Endothelial cell (in vitro differentiated cells): ENCODE measurements at regions not wholly inside any gene's neighbourhood (a gene's known extent, or its start where the extent isn't known, plus 50 kb on each side); places are given as distances from the start of the nearest gene placed in this dataset.
"Not testable (repeated sequence)": the region's sequence is repeated elsewhere in the genome, so short reads cannot be mapped to it uniquely, and the experiment has no call there.

Experiments
- DNase-seq: peaks from one replicate; pipeline ENCODE4 v3.0.0; 2021; ENCODE audit warnings: low spot score
- H3K27ac Mint-ChIP-seq: one replicate; pipeline ENCODE4 v1.8.0; 2021; ENCODE audit warnings: mixed read lengths, inconsistent platforms; ENCODE audit not compliant: unreplicated experiment
- H3K27me3 Mint-ChIP-seq: one replicate; pipeline ENCODE4 v1.8.0; 2021; ENCODE audit warnings: mild to moderate bottlenecking, moderate library complexity, mixed read lengths, inconsistent platforms; ENCODE audit not compliant: unreplicated experiment
- H3K36me3 Mint-ChIP-seq: one replicate; pipeline ENCODE4 v1.8.0; 2021; ENCODE audit warnings: mild to moderate bottlenecking, low read depth, mixed read lengths, inconsistent platforms; ENCODE audit not compliant: unreplicated experiment
- H3K4me1 Mint-ChIP-seq: one replicate; pipeline ENCODE4 v1.8.0; 2021; ENCODE audit warnings: mild to moderate bottlenecking, mixed read lengths, inconsistent platforms; ENCODE audit not compliant: unreplicated experiment
- H3K4me3 Mint-ChIP-seq: one replicate; pipeline ENCODE4 v1.8.0; 2021; ENCODE audit warnings: mild to moderate bottlenecking, mixed read lengths, inconsistent platforms; ENCODE audit not compliant: unreplicated experiment
- H3K9me3 Mint-ChIP-seq: one replicate; pipeline ENCODE4 v1.8.0; 2021; ENCODE audit warnings: mixed read lengths, inconsistent platforms; ENCODE audit not compliant: unreplicated experiment
- TF ChIP-seq, protein P1 (sequence below): fragments of 200-600 bp; sonication (generic); IDR thresholded peaks from one replicate; pipeline ENCODE4 v1.5.0; 2021; ENCODE audit warnings: antibody characterized with exemption; ENCODE audit not compliant: unreplicated experiment

DNA sequence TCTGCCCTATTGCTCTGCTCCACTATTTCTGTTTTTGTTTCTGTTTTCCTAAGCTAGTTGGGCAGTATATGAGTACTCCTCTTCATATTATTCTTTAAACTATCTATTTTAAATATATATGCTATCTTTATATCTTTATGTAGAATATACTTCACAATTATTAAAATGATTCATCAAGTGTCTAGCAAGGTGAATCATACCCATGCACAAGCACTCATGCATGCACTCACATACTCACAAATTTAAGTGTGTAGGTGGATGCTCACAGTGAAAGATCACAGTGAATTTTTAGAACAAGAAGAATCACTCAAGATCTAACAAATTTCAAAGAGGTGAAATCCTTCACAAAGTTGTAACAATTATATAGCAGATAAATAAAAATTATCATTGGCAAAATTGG lies 435.6 kb upstream of the SLITRK5 start:
- DNase-seq = no peak
- Mint-ChIP-seq H3K27me3 (no peaks in the 10 kb centered on the region), H3K4me1 (no peaks in the 10 kb centered on the region), H3K27ac (no peak overlapping the region), H3K4me3 (no peak overlapping the region), H3K36me3 (no peaks in the 10 kb centered on the region), H3K9me3 (no peaks in the 10 kb centered on the region)
- TF ChIP-seq, protein P1, sequence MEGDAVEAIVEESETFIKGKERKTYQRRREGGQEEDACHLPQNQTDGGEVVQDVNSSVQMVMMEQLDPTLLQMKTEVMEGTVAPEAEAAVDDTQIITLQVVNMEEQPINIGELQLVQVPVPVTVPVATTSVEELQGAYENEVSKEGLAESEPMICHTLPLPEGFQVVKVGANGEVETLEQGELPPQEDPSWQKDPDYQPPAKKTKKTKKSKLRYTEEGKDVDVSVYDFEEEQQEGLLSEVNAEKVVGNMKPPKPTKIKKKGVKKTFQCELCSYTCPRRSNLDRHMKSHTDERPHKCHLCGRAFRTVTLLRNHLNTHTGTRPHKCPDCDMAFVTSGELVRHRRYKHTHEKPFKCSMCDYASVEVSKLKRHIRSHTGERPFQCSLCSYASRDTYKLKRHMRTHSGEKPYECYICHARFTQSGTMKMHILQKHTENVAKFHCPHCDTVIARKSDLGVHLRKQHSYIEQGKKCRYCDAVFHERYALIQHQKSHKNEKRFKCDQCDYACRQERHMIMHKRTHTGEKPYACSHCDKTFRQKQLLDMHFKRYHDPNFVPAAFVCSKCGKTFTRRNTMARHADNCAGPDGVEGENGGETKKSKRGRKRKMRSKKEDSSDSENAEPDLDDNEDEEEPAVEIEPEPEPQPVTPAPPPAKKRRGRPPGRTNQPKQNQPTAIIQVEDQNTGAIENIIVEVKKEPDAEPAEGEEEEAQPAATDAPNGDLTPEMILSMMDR = no peak

- no peak overlapping the region for H3K27ac Mint-ChIP-seq
- no peak overlapping the region for H3K4me3 Mint-ChIP-seq
- H3K4me1 Mint-ChIP-seq = no peaks in the 10 kb centered on the region
- no peaks in the 10 kb centered on the region for H3K27me3 Mint-ChIP-seq
- DNase-seq = no peak
- H3K9me3 Mint-ChIP-seq = no peaks in the 10 kb centered on the region
- H3K36me3 Mint-ChIP-seq = no peaks in the 10 kb centered on the region
- TF ChIP-seq, protein P1 = no peak
Measured at GRCh38 chr13:87244256-87244890, 426.8 kb upstream of the SLITRK5 start.

DNA sequence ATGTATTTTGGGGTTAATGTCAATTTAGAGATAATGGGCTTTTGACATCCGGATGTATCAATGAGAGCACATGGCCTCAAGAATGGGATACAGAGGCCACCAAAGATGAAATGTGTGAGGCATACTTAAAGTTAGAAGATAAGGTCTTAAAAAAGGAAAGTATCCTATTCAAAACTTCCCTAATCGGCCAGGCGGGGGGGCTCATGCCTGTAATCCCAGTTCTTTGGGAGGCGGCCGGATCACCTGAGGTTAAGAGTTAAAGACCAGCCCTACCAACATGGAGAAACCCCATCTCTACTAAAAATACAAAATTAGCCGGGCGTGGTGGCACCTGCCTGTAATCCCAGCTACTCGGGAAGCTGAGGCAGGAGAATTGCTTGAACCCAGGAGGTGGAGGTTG lies 421.3 kb upstream of the SLITRK5 start:
- not testable (repeated sequence) for H3K36me3 Mint-ChIP-seq, H3K27ac Mint-ChIP-seq, H3K4me1 Mint-ChIP-seq, DNase-seq, H3K9me3 Mint-ChIP-seq, H3K27me3 Mint-ChIP-seq, H3K4me3 Mint-ChIP-seq

GRCh38 chr13:87255394-87255793 lies 415.8 kb upstream of the SLITRK5 start:
- Mint-ChIP-seq H3K9me3 (no peaks in the 10 kb centered on the region), H3K27me3 (no peaks in the 10 kb centered on the region), H3K36me3 (no peaks in the 10 kb centered on the region), H3K27ac (no peak overlapping the region), H3K4me1 (no peaks in the 10 kb centered on the region), H3K4me3 (no peak overlapping the region)
- no peak for DNase-seq
- TF ChIP-seq, protein P1 = no peak

DNA sequence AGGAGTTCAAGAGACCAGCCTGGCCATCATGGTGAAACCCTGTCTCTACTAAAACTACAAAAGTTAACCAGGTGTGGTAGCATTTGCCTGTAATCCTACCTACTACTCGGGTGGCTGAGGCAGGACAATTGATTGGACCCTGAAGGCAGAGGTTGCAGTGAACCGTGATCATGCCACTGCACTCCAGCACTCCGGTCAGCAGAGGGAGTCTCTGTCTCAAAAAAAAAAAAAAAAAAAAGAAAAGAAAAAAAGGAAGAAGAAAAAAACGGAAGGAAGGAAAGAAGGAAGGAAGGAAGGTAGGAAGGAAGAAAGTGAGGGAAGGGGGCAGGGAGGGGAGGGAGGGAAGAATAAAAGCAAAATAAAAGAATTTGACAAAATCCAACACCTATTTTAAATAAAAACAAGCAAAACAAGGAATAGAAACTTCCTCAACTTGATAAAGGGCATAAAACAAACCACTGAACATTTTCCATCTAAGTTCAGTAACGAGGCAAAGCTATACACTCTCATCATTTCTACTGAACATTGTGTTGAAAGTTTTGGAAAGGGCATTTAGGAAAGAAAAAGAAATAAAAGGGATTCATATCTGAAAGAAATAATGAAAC lies 411.6 kb upstream of the SLITRK5 start:
- Mint-ChIP-seq H3K9me3 (no peaks in the 10 kb centered on the region), H3K27me3 (no peaks in the 10 kb centered on the region), H3K36me3 (no peaks in the 10 kb centered on the region), H3K4me1 (no peaks in the 10 kb centered on the region), H3K4me3 (no peak overlapping the region), H3K27ac (no peak overlapping the region)
- DNase-seq = no peak
- TF ChIP-seq, protein P1 = peak; percentile 51
